ENCODE measurements at regions not wholly inside any gene's neighbourhood (a gene's known extent, or its start where the extent isn't known, plus 50 kb on each side); places are given as distances from the start of the nearest gene placed in this dataset.

- no peak for DNase-seq
These were observed 181.0 kb upstream of the GLI2 start for GRCh38 chr2:120554625-120555032.

- DNase-seq, result no peak
These were observed 180.6 kb upstream of the GLI2 start for GRCh38 chr2:120555092-120555491.

DNA sequence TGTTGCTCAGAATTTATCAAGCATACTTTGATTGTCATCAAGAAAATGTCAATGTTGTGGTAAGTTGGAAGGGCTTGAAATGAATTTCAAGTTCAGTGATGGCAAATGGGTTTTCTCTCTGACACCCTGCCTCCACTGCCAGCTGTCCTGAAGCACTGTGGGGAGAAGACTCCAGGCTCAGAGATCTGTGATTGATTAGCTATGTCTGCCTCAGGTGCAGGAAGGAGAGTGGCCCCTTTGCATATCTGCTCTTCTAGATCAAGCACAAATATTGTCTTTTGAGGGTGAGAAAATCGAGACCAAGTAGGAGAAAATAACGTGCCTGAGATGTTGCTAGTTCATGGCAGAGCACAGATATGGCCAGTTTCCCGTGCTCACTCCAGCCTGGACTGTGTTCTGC, 178.8 kb upstream of the GLI2 start:
- no peak for DNase-seq

DNA sequence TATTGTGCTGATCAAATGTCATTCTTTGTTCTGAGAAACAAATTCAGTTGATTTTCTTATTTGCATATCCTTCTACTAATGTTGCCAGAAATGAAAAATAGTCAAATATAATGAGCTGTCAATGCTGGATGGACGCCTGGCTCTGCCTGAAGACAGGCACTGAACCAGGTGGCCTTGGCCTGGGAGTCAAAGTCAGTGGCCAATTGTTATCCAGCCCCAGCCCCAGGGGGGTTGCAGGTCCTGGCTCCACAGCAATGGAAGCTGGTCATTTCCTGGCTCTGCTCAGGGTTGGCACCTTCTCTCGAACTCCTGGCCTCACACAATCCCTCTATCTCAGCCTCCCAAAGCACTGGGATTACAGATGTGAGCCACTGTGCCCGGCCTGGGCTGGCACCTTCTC, 176.8 kb upstream of the GLI2 start:
- DNase-seq, result no peak

- no peak for DNase-seq
These were observed 176.3 kb upstream of the GLI2 start for GRCh38 chr2:120559401-120559800.

DNA sequence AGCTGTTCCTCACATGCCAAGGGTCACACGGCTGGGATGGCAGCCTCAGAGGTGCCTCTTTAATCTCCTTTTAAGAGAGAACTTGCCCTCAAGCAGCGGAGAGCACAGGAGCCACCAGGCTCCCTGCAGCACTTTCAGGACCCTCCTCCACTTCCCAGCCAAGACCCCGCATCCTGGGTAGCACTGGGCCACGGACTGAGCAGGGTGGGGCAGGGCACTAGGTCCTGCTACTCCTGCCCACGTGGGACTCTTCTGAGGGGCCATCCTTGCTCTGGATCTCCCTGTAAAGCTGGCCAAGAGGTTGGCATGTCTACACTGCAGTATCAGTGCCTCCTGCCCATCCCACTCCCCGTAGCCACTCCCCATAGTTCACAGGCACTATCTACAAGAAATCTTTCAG, 175.3 kb upstream of the GLI2 start:
- no peak for DNase-seq

DNA sequence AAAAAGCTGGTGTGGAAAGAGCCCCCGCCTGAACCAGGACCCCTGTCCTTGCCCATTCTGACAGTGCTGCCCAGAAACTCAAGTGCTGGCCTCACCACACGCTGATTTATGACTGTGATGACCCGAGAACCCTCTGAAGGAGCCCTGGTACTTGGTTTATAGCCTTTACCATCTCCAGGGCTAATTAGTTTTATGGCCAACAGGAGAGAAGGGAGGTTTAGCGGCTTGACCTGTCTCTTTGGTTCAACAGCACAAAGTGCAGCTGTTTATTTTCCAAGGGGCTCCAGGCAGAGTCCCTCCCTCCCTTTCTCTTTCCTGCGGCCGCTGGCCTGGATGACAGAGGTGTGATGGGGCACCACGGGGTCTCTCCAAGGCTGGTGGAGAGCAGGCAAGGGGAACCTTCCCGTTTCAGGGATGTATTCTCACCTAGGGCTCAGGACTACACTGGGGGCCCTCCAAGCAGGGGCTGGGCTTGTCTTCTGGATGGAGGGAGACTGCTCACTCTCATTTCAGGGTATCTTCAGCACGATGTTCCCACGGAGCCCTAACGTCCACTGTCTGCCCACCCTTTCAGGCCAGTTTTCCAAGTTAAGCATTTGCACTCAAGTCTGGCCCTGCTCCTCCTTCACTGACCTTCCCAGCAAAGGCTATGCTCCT, 174.2 kb upstream of the GLI2 start:
- DNase-seq, result no peak

DNA sequence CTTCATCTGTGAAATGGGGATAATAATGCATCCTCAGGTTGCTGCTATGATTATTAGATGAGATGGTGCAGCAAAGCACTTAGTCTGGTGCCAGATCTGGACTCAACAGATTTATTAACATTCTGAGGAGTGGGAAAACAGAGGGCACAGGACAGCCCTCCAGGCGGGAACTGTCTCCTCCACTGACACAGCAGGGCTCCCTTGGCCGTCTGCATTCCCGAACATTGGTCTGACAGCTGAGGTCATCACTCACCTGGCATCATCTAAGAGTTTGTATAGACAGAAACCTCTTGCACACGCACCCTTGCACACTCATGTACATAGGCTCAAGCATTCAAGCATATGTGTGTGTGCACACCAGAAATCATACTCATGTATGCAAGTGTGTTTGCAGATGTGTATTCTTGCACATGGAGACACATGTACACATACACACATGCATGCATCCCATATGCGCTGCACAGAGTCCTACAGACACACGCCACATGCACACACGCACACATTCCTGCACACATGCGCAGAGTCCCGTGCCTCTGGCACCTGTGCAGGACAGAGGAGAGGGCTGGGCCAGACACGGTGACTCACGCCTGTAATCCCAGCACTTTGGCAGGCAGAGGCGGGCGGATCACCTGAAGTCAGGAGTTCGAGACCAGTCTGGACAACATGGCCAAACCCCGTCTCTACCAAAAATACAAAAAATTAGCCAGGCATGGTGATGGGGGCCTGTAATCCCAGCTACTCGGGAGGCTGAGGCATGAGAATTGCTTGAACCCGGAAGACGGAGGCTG, 173.3 kb upstream of the GLI2 start:
- no peak for DNase-seq

DNA sequence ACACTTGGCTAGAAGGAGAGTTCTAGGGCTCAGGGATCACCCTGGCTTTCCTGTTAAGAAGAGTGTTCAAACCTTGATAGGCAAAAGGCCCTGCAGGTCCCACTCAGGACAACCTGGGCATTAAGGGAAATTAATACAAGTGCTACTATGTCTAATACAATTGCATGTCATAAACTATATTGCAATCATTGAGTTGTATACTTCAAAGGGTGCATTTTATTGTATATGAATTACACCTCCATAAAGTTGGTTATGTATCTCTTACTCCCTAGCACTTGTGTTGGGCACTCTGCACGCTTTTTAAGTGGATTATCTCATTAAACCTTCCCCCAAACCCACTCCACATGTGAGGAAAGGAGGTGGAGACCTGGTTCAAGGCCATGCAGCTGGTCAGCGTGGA, 172.1 kb upstream of the GLI2 start:
- DNase-seq, result no peak

DNA sequence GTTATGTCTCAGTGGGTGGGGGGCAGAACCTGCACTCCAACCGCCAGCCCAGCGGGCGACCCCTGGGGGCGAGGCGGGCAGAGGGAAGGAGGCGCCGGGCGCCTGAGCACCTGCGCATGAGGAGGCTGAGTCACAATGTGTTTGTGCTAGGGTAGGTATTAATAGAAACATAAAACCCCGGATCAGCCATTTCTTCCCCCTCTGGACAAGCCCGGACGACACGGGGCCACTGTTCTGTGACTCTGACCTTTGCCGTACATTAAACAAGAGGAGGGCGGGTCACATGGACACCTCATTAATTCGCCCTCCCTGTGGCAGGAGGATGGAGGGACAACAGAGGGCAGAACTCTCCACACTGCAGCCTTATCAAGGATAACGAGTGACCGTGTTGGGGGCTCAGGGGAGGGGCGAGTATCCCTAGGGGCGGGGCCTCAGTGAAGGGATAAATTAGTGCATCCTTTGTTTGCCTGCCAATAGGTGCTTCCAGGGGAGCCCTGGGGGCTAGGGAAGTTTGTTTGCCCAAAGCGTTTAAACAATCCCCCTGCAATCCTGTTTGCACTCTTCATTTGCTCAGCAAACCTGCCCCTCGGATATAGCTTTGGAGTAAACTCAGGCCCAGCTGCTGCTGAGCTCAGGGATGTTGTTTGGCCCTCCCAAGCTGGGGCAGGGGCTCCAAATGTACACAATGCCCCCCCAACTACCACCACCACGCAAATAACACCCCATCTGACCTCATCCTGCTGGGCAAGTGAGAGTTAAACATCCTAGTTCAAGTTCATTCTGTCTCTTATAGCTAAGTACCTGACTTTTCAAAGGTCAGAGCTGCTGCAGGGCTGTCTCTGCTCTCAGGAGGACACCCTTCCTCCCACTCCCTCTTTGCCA, 171.2 kb upstream of the GLI2 start:
- DNase-seq, result no peak

DNA sequence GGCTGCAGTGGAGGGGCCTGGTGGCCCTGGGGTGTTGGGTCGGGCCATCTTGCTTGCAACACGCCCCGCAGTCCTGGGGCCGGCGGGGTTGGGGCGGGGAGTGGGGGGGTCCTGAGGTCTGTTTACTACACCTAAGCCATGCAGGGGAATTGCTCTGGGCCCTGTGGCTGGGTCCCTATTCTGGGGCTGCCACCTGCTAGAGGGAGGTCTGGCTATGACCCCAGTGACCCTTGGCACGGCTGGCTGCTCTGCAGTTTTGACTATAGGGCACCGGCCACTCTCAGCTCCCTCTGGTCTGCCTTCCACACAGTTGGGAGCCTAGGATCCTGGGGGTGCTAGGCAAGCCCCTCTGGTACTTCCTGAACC, 170.6 kb upstream of the GLI2 start:
- no peak for DNase-seq

- no peak for DNase-seq
These were observed 169.7 kb upstream of the GLI2 start for GRCh38 chr2:120565929-120566328.

GRCh38 chr2:120566331-120567035, 169.2 kb upstream of the GLI2 start:
- no peak for DNase-seq

DNA sequence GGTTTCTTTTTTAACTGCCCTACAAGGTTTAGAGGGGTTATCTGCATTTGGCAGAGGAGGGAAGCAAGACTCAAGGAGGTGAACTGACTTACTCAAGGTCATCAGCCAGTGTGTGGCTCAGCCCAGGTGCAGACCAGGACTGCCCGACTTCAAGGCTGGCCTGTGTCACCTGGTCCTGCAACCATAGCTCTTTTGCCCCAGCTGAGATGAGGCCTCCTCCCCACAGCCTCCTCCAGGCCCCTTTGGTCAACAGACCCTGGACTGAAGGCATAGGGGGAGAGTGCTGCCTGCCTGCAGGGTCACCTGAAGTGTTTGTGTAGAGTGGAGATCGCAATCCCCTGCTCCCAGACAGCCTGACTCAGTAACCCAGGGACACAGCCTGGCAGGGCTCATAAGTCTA, 168.5 kb upstream of the GLI2 start:
- DNase-seq, result no peak

DNA sequence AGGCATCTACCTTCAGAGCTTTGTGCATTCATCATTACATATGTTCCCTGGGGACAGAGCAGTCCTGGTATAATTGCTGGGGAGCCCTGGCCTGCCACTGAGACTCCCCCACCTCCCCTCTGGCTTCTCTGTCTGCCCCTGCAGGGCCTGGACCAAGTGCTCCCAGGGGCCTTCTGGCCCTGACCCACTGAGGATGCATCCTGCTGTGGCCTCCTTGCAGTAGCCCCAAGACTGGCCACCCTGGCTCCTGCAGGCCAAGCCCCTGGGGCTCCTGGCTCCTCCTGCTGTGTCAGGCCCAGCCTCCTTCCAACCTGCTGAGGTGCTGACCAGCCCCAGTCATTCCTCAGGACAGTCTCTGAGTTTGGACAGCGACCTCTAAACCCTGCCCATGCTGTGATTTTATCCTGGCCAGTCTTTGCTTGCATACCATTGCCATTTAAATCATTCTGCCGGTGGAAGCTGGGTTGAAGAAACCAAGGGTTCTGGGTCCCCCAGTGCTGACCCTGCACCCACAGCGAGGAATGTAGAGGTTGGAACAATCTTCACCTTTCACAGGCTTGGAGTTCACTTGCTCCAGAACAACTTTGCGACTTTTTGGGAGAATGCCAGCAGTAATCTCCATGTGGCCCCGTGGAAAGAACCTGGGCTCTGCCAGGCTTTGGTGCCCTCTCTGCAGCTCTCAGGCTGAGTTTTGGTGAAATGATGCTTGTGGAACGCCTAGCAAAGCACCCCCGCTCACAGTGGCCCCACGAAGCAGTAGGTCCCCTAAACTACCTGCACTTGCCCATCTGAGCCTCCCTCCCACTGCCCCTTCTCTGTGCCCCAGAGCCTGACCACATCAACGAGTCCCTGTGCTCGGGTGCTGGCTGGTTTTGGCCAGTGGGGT, 167.3 kb upstream of the GLI2 start:
- no peak for DNase-seq

GRCh38 chr2:120568975-120569268, 166.7 kb upstream of the GLI2 start:
- no peak for DNase-seq

DNA sequence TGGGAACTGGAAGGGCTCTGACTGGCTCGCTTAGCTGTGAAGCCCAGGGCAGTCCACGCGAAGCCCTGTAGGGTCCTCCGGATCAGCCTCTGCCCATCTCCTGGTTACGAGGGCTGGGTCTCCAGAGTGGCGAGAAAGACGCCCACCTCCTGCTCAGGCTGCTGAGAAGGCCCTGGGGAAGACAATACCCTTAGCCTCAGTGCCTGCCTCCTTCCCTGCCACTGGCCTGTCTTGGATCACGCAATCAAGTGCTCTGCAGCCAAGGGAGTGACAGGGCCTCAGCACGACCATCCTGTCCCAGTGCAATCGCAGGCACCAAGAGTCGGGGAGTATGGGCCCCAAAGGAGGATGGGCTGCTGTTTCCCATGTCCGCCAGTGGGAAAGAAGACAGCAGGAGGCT, 165.7 kb upstream of the GLI2 start:
- no peak for DNase-seq

- no peak for DNase-seq
These were observed 165.1 kb upstream of the GLI2 start for GRCh38 chr2:120570546-120570945.

GRCh38 chr2:120571015-120571728, 164.5 kb upstream of the GLI2 start:
- DNase-seq, result no peak

GRCh38 chr2:120572226-120572625, 163.4 kb upstream of the GLI2 start:
- no peak for DNase-seq

- DNase-seq, result no peak
These were observed 161.0 kb upstream of the GLI2 start for GRCh38 chr2:120574620-120575019.

GRCh38 chr2:120575966-120576365, 159.7 kb upstream of the GLI2 start:
- no peak for DNase-seq
